ENCODE measurements at regions not wholly inside any gene's neighbourhood (a gene's known extent, or its start where the extent isn't known, plus 50 kb on each side); places are given as distances from the start of the nearest gene placed in this dataset.
"Not testable (repeated sequence)": the region's sequence is repeated elsewhere in the genome, so short reads cannot be mapped to it uniquely, and the experiment has no call there.

- DNase-seq (ENCODE audit: low spot score), result no peak
- 20% methylated on average over 4 of the region's 4 CpGs for WGBS
- Histone ChIP-seq H3K4me3 (no peak overlapping the region), H3K9me3 (no peaks in the 10 kb centered on the region), H3K36me3 (no peaks in the 10 kb centered on the region), H3K27ac (no peak overlapping the region), H3K27me3 (replicated peaks; ENCODE audit: insufficient read depth) (no peaks in the 10 kb centered on the region), H3K4me1 (replicated peaks) (no peaks in the 10 kb centered on the region)
- intact Hi-C loops (cut with DNase I), result no loop called here
- no peak for TF ChIP-seq POLR2AphosphoS5 (IDR thresholded peaks at IDR 0.05)
- peak in 3 of 4 experiments; percentile 7 to 32 (median 8) for TF ChIP-seq CTCF (IDR thresholded peaks at IDR 0.05)
- no peak for TF ChIP-seq POLR2A (IDR thresholded peaks at IDR 0.05)
These were observed 226.7 kb upstream of the PRKX start for GRCh38 chrX:3940000-3940610.

- no peaks in the 10 kb centered on the region for H3K4me1 ChIP-seq (replicated peaks)
- intact Hi-C loops (cut with DNase I), result no loop called here
- no peak overlapping the region for H3K4me3 ChIP-seq
- H3K36me3 ChIP-seq, result no peaks in the 10 kb centered on the region
- WGBS, result 89% methylated on average over 3 of the region's 3 CpGs
- DNase-seq (ENCODE audit: low spot score), result no peak
- no peaks in the 10 kb centered on the region for H3K27me3 ChIP-seq (replicated peaks; ENCODE audit: insufficient read depth)
- no peak overlapping the region for H3K27ac ChIP-seq
- no peaks in the 10 kb centered on the region for H3K9me3 ChIP-seq
- TF ChIP-seq CTCF (IDR thresholded peaks at IDR 0.05) (no peak), POLR2AphosphoS5 (IDR thresholded peaks at IDR 0.05) (no peak), POLR2A (IDR thresholded peaks at IDR 0.05) (no peak)
These were observed 225.1 kb upstream of the PRKX start for GRCh38 chrX:3938587-3938986.

GRCh38 chrX:3935196-3935595, 221.7 kb upstream of the PRKX start:
- H3K27me3 ChIP-seq (replicated peaks; ENCODE audit: insufficient read depth); intact Hi-C loops (cut with DNase I): not testable (repeated sequence)
- no CpG with 5 or more reads among the region's 4 CpGs for WGBS

GRCh38 chrX:3920424-3921017, 207.1 kb upstream of the PRKX start:
- DNase-seq (ENCODE audit: low spot score); H3K36me3 ChIP-seq; intact Hi-C loops (cut with DNase I); H3K27ac ChIP-seq; H3K9me3 ChIP-seq; H3K4me3 ChIP-seq; H3K4me1 ChIP-seq (replicated peaks); H3K27me3 ChIP-seq (replicated peaks; ENCODE audit: insufficient read depth): not testable (repeated sequence)
- no CpG with 5 or more reads among the region's 78 CpGs for WGBS

More at GRCh38 chrX:3935196-3935595, 221.7 kb upstream of the PRKX start:
- H3K4me3 ChIP-seq; H3K4me1 ChIP-seq (replicated peaks); H3K9me3 ChIP-seq; H3K27ac ChIP-seq; H3K36me3 ChIP-seq; DNase-seq (ENCODE audit: low spot score): not testable (repeated sequence)

- H3K4me3 ChIP-seq; H3K27ac ChIP-seq; H3K9me3 ChIP-seq; H3K36me3 ChIP-seq; DNase-seq (ENCODE audit: low spot score); H3K4me1 ChIP-seq (replicated peaks); H3K27me3 ChIP-seq (replicated peaks; ENCODE audit: insufficient read depth); intact Hi-C loops (cut with DNase I): not testable (repeated sequence)
- WGBS, result no CpG with 5 or more reads among the region's 79 CpGs
These were observed 206.4 kb upstream of the PRKX start for GRCh38 chrX:3919668-3920423.

GRCh38 chrX:3914813-3915212, 201.4 kb upstream of the PRKX start:
- H3K36me3 ChIP-seq; H3K4me3 ChIP-seq; H3K27me3 ChIP-seq (replicated peaks; ENCODE audit: insufficient read depth); DNase-seq (ENCODE audit: low spot score); H3K27ac ChIP-seq; intact Hi-C loops (cut with DNase I); H3K4me1 ChIP-seq (replicated peaks); H3K9me3 ChIP-seq: not testable (repeated sequence)
- no CpG with 5 or more reads among the region's 28 CpGs for WGBS

- WGBS, result no CpG with 5 or more reads among the region's 13 CpGs
- H3K36me3 ChIP-seq; DNase-seq (ENCODE audit: low spot score); intact Hi-C loops (cut with DNase I); H3K27me3 ChIP-seq (replicated peaks; ENCODE audit: insufficient read depth); H3K4me3 ChIP-seq; H3K4me1 ChIP-seq (replicated peaks); H3K27ac ChIP-seq; H3K9me3 ChIP-seq: not testable (repeated sequence)
These were observed 200.6 kb upstream of the PRKX start for GRCh38 chrX:3914059-3914458.

- intact Hi-C loops (cut with DNase I); H3K4me1 ChIP-seq (replicated peaks); H3K27ac ChIP-seq; H3K36me3 ChIP-seq; DNase-seq (ENCODE audit: low spot score); H3K9me3 ChIP-seq; H3K4me3 ChIP-seq; H3K27me3 ChIP-seq (replicated peaks; ENCODE audit: insufficient read depth): not testable (repeated sequence)
- WGBS, result no CpG with 5 or more reads among the region's 6 CpGs
These were observed 197.6 kb upstream of the PRKX start for GRCh38 chrX:3911012-3911411.

GRCh38 chrX:3910611-3911010, 197.2 kb upstream of the PRKX start:
- H3K4me1 ChIP-seq (replicated peaks); H3K36me3 ChIP-seq; H3K27me3 ChIP-seq (replicated peaks; ENCODE audit: insufficient read depth); DNase-seq (ENCODE audit: low spot score); intact Hi-C loops (cut with DNase I); H3K27ac ChIP-seq; H3K9me3 ChIP-seq; H3K4me3 ChIP-seq: not testable (repeated sequence)
- WGBS, result no CpG with 5 or more reads among the region's 5 CpGs

GRCh38 chrX:3905522-3906258, 192.2 kb upstream of the PRKX start:
- H3K4me1 ChIP-seq (replicated peaks); DNase-seq (ENCODE audit: low spot score); H3K4me3 ChIP-seq; intact Hi-C loops (cut with DNase I); H3K36me3 ChIP-seq; H3K27ac ChIP-seq; H3K27me3 ChIP-seq (replicated peaks; ENCODE audit: insufficient read depth); H3K9me3 ChIP-seq: not testable (repeated sequence)
- no CpG with 5 or more reads among the region's 19 CpGs for WGBS
